ENCODE measurements at regions not wholly inside any gene's neighbourhood (a gene's known extent, or its start where the extent isn't known, plus 50 kb on each side); places are given as distances from the start of the nearest gene placed in this dataset.

DNA sequence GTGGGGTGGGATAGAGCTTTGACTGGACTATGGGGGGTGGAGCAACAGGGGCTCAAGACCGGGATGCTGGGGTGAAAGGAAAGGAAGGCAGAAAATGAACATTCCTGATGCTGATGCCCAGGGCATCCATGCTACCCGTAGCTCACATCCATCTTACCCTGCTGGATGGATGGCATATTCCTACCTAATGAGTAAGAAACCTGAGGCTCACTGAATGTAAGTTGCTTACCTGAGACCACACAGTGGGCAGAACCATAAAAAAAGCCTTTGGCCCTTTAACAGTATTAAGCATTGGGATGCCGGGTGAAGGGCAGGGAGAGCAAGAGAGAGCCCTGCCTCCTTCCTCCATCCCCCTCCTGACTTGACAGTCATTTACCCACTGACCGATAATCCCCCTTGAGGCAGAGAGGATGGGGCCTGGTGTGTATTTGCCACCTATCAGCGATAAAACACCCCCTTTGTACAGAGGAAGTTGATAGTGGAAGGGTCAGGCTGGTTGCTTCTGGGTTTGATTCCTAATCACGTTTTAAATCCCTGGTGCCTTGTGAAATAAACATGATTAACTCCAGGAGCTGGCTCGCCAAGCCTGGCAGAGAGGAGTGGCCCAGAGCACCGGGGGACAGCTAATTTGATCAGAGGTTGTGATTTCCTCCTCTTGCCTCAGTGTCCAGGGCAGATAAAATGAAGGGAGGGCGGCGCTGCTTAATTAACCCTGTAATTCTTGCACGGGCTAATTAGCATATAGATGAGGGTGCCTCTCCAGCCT, 105.9 kb upstream of the HS6ST1 start:
- H4K20me1 ChIP-seq (ENCODE audit: control insufficient read depth, extremely low read depth, insufficient read depth, low read length), result no peaks in the 10 kb centered on the region
- H3K4me2 ChIP-seq (ENCODE audit: extremely low read depth, insufficient read depth, low read length), result no peak overlapping the region
- no peaks in the 10 kb centered on the region for H3K36me3 ChIP-seq (ENCODE audit: control insufficient read depth, insufficient read depth, low read length)
- H3K9ac ChIP-seq (ENCODE audit: insufficient read depth, low read length), result no peak overlapping the region
- H3K4me1 ChIP-seq (ENCODE audit: control insufficient read depth, extremely low read depth, insufficient read depth, low read length), result peaks cover 9% of the 10 kb centered on the region
- no peak overlapping the region for H3K4me3 ChIP-seq (replicated peaks in 1 of 4; ENCODE audit: control extremely low read depth in 1 of 4, insufficient read depth in 1 of 4, low read depth in 3 of 4, low read length in 4 of 4)
- no peaks in the 10 kb centered on the region for H3K9me3 ChIP-seq (ENCODE audit: control insufficient read depth, insufficient read depth, low read depth, low read length)
- no peak overlapping the region for H2AFZ ChIP-seq (ENCODE audit: low read length)
- no peaks in the 10 kb centered on the region for H3K79me2 ChIP-seq (ENCODE audit: control insufficient read depth, insufficient read depth, low read length)
- DNase-seq (ENCODE audit: low read depth in 2 of 2), result no peak
- no peaks in the 10 kb centered on the region for H3K27me3 ChIP-seq (ENCODE audit: control insufficient read depth, insufficient read depth, low read length)
- TF ChIP-seq, protein P1, sequence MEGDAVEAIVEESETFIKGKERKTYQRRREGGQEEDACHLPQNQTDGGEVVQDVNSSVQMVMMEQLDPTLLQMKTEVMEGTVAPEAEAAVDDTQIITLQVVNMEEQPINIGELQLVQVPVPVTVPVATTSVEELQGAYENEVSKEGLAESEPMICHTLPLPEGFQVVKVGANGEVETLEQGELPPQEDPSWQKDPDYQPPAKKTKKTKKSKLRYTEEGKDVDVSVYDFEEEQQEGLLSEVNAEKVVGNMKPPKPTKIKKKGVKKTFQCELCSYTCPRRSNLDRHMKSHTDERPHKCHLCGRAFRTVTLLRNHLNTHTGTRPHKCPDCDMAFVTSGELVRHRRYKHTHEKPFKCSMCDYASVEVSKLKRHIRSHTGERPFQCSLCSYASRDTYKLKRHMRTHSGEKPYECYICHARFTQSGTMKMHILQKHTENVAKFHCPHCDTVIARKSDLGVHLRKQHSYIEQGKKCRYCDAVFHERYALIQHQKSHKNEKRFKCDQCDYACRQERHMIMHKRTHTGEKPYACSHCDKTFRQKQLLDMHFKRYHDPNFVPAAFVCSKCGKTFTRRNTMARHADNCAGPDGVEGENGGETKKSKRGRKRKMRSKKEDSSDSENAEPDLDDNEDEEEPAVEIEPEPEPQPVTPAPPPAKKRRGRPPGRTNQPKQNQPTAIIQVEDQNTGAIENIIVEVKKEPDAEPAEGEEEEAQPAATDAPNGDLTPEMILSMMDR (conservative IDR thresholded peaks at IDR 0.05 in 1 of 2, IDR thresholded peaks at IDR 0.05 in 1 of 2; ENCODE audit: low read depth in 1 of 2, low read length in 2 of 2), result no peak
- no peak for TF ChIP-seq EZH2 (IDR thresholded peaks at IDR 0.05; ENCODE audit: low read length, missing control alignments)
- H3K27ac ChIP-seq (ENCODE audit: insufficient read depth, low read length), result no peak overlapping the region

DNA sequence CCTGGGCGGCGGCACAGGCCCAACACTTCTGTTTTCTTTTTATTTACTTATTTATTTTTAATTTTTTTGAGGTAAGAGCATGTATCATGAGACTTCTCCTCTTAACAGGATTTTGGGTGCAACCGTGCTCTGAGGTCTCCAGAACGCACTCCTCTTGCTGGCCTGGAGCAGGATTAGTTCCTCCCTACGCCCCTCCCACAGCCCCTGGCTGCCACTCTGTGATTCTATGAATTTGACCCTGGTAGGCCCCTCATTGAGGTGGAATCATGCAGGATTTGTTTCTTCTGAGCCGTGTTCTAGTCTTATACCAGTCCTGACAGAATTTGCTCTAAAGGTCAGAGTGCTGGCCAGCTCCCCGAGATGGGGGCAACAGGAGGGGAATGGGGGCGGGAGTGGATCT, 106.5 kb upstream of the HS6ST1 start:
- no peak overlapping the region for H3K9ac ChIP-seq (ENCODE audit: insufficient read depth, low read length)
- TF ChIP-seq EZH2 (IDR thresholded peaks at IDR 0.05; ENCODE audit: low read length, missing control alignments), result no peak
- TF ChIP-seq, protein P1 (conservative IDR thresholded peaks at IDR 0.05 in 1 of 2, IDR thresholded peaks at IDR 0.05 in 1 of 2; ENCODE audit: low read depth in 1 of 2, low read length in 2 of 2), result no peak
- no peaks in the 10 kb centered on the region for H3K36me3 ChIP-seq (ENCODE audit: control insufficient read depth, insufficient read depth, low read length)
- peaks cover 9% of the 10 kb centered on the region for H3K4me1 ChIP-seq (ENCODE audit: control insufficient read depth, extremely low read depth, insufficient read depth, low read length)
- no peaks in the 10 kb centered on the region for H4K20me1 ChIP-seq (ENCODE audit: control insufficient read depth, extremely low read depth, insufficient read depth, low read length)
- no peaks in the 10 kb centered on the region for H3K27me3 ChIP-seq (ENCODE audit: control insufficient read depth, insufficient read depth, low read length)
- H3K9me3 ChIP-seq (ENCODE audit: control insufficient read depth, insufficient read depth, low read depth, low read length), result no peaks in the 10 kb centered on the region
- H3K4me2 ChIP-seq (ENCODE audit: extremely low read depth, insufficient read depth, low read length), result no peak overlapping the region
- no peak for DNase-seq (ENCODE audit: low read depth in 2 of 2)
- H3K4me3 ChIP-seq (replicated peaks in 1 of 4; ENCODE audit: control extremely low read depth in 1 of 4, insufficient read depth in 1 of 4, low read depth in 3 of 4, low read length in 4 of 4), result no peak overlapping the region
- H3K79me2 ChIP-seq (ENCODE audit: control insufficient read depth, insufficient read depth, low read length), result no peaks in the 10 kb centered on the region
- no peak overlapping the region for H2AFZ ChIP-seq (ENCODE audit: low read length)
- no peak overlapping the region for H3K27ac ChIP-seq (ENCODE audit: insufficient read depth, low read length)

DNA sequence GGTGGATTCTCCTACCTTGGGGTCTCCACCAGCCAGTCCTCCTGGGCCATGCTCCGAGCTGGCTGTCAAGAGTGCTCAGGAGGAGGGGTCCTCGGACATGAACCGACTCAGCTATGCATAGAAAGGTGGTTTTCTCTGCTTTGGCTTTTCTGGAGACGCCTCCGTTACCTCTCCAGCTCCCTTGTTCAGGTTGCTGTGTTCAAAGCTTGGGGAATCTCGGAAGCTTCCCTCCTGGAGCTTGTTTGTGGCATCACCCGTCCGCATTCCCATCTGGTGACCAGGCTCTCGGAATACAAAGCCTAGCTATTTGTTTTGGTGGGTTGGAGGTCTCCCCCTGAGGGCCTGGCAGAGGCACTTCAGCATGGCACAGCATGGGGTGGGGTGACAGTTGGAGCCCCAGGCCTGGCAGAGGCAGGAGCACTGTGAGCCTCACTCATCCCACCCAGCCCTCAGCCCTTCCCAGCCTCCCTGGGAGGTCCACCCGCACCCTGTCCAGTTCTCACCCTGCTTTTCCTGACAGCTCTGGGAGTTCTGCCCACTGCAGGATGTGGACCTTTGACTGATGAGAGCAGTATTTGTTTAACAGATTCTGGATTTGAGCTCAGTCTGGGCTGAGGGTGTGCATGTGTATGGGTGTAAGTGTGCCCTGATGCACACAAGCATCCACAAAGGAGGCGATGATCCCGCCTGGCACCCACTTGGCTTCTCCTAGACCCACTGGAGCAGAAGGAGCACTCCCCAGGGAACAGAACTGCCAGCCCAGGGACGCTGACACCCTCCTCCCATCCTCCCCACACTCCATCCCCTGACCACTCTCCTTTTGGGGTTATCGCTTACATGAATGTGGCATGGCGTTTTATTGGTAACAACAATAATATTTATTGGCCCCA, 107.3 kb upstream of the HS6ST1 start:
- peak; percentile 57 to 76 for DNase-seq (ENCODE audit: low read depth in 2 of 2)
- Histone ChIP-seq H3K9ac (ENCODE audit: insufficient read depth, low read length) (no peak overlapping the region), H2AFZ (ENCODE audit: low read length) (no peak overlapping the region), H4K20me1 (ENCODE audit: control insufficient read depth, extremely low read depth, insufficient read depth, low read length) (no peaks in the 10 kb centered on the region), H3K79me2 (ENCODE audit: control insufficient read depth, insufficient read depth, low read length) (no peaks in the 10 kb centered on the region), H3K27me3 (ENCODE audit: control insufficient read depth, insufficient read depth, low read length) (no peaks in the 10 kb centered on the region), H3K4me2 (ENCODE audit: extremely low read depth, insufficient read depth, low read length) (no peak overlapping the region), H3K36me3 (ENCODE audit: control insufficient read depth, insufficient read depth, low read length) (no peaks in the 10 kb centered on the region), H3K4me3 (replicated peaks in 1 of 4; ENCODE audit: control extremely low read depth in 1 of 4, insufficient read depth in 1 of 4, low read depth in 3 of 4, low read length in 4 of 4) (no peak overlapping the region), H3K9me3 (ENCODE audit: control insufficient read depth, insufficient read depth, low read depth, low read length) (no peaks in the 10 kb centered on the region), H3K27ac (ENCODE audit: insufficient read depth, low read length) (no peak overlapping the region), H3K4me1 (ENCODE audit: control insufficient read depth, extremely low read depth, insufficient read depth, low read length) (peaks cover 9% of the 10 kb centered on the region)
- TF ChIP-seq EZH2 (IDR thresholded peaks at IDR 0.05; ENCODE audit: low read length, missing control alignments), result no peak
- TF ChIP-seq, protein P1 (conservative IDR thresholded peaks at IDR 0.05 in 1 of 2, IDR thresholded peaks at IDR 0.05 in 1 of 2; ENCODE audit: low read depth in 1 of 2, low read length in 2 of 2), result no peak
